ENCODE measurements at regions not wholly inside any gene's neighbourhood (a gene's known extent, or its start where the extent isn't known, plus 50 kb on each side); places are given as distances from the start of the nearest gene placed in this dataset.
"Not testable (repeated sequence)": the region's sequence is repeated elsewhere in the genome, so short reads cannot be mapped to it uniquely, and the experiment has no call there.

DNA sequence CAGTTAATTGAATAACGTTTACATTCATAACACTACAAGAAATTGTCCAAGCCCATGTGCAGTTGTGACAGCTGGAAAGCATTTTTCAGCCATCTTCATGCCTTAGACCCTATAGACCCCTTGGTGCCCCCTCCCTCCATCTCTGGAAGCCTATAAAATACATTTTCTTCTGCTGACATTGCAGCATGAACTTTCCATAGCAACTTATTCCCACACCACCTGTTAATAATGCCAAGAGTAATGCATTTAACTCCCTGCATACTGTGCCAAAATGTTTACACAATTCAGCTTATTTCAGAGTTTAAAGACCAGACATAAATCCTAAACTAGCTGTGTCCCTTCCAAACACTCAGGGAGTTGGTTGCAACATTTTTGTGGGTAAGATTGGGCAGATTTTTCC is 143.0 kb upstream of the ARHGAP20 start:
- Mint-ChIP-seq H3K4me3 (no peak overlapping the region), H3K36me3 (ENCODE audit: insufficient read depth) (no peaks in the 10 kb centered on the region), H3K27me3 (ENCODE audit: low read depth) (peaks cover 2% of the 10 kb centered on the region), H3K4me1 (ENCODE audit: low read depth) (no peaks in the 10 kb centered on the region), H3K9me3 (no peaks in the 10 kb centered on the region)
- ATAC-seq (no peak), DNase-seq (no peak)

DNA sequence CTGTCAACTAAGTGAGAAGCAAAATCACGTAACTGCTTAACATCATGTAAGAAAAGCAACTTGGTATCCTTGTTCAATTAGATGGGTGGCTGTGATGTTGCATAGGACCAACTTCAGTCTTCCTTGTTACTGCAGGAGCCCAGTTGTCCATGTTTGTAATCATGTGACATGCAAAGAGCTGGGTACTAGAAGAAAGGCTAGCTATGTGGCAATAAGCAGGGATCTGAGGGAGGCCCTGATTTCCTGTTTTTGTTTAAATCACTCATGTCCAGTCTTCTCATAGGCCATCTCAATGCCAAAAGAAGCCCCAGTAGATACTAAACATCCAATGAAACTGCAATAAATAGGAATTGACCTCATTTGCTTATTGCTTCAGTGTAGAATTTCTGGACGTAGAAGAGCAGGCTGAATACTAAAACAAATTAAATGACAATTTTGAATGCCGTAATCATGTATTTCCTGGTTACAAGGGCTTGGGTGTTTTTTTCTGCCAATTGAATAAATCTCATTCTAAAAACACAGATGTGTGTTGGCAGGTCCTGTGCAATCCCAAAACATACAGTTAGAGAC is 140.8 kb upstream of the ARHGAP20 start:
- Mint-ChIP-seq H3K4me1 (ENCODE audit: low read depth) (no peaks in the 10 kb centered on the region), H3K36me3 (ENCODE audit: insufficient read depth) (no peaks in the 10 kb centered on the region), H3K9me3 (no peaks in the 10 kb centered on the region), H3K4me3 (no peak overlapping the region), H3K27me3 (ENCODE audit: low read depth) (peaks cover 2% of the 10 kb centered on the region)
- ATAC-seq = no peak
- DNase-seq = no peak

DNA sequence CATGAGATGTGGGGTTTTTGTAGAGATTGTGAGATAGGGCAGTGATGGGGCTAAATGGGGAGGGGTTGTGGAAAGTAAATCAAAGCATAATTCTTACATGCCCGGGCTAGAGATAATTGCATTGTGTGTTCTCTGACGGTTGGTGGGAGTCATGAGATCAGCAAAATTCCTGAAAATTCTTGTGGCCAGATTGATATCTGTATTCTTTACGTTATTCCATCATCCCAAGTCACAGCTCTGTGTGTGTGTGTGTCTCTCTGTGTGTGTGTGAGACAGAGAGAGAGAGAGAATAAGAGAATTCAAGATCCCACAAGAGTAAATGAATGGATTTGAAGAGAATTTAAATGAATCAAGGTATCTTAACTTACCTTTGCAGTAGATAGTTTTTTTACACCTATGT is 138.6 kb upstream of the ARHGAP20 start:
- Mint-ChIP-seq H3K9me3 (no peaks in the 10 kb centered on the region), H3K4me1 (ENCODE audit: low read depth) (no peaks in the 10 kb centered on the region), H3K36me3 (ENCODE audit: insufficient read depth) (no peaks in the 10 kb centered on the region), H3K27me3 (ENCODE audit: low read depth) (peaks cover 2% of the 10 kb centered on the region), H3K4me3 (no peak overlapping the region)
- DNase-seq = no peak
- no peak for ATAC-seq

DNA sequence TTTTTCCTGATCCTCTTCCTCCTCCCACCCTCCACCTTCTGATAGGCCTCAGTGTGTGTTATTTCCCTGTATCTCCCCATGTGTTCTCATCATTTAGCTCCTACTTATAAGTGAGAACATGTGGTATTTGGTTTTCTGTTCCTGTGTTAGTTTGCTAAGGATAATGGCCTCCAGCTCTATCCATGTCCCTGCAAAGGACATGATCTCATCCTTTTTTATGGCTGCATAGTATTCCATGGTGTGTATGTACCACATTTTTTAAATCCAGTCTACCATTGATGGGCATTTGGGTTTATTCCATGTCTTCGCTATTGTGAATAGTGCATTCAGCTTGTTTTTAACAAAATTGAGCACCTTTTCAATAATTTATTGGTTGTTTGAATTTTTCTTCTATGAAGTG is 130.8 kb upstream of the ARHGAP20 start:
- H3K4me1 Mint-ChIP-seq (ENCODE audit: low read depth); DNase-seq; ATAC-seq: not testable (repeated sequence)

DNA sequence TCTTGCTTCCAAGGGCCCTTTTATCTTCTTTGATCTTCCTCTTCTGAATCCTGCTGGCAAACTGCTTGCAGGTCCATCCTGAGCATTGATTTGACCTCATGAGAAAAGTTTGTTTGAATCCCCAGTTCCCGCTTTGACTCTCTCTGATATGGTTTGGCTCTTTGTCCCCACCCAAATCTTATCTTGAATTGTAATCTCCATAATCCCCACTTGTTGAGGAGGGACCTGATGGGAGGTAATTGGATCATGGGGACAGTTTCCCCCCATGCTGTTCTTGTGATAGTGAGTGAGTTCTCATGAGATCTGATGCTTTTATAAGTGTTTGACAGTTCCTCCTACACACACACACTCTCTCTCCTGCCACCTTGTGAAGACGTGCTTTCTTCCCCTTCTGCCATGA is 126.6 kb upstream of the ARHGAP20 start:
- Mint-ChIP-seq H3K4me1 (ENCODE audit: low read depth) (peaks cover 6% of the 10 kb centered on the region), H3K27me3 (ENCODE audit: low read depth) (peaks cover 2% of the 10 kb centered on the region), H3K4me3 (no peak overlapping the region), H3K9me3 (peaks cover under 1% of the 10 kb centered on the region), H3K36me3 (ENCODE audit: insufficient read depth) (no peaks in the 10 kb centered on the region)
- DNase-seq (no peak), ATAC-seq (no peak)

More for the DNA sequence above, 130.8 kb upstream of the ARHGAP20 start:
- H3K36me3 Mint-ChIP-seq (ENCODE audit: insufficient read depth); H3K27me3 Mint-ChIP-seq (ENCODE audit: low read depth); H3K9me3 Mint-ChIP-seq; H3K4me3 Mint-ChIP-seq: not testable (repeated sequence)

DNA sequence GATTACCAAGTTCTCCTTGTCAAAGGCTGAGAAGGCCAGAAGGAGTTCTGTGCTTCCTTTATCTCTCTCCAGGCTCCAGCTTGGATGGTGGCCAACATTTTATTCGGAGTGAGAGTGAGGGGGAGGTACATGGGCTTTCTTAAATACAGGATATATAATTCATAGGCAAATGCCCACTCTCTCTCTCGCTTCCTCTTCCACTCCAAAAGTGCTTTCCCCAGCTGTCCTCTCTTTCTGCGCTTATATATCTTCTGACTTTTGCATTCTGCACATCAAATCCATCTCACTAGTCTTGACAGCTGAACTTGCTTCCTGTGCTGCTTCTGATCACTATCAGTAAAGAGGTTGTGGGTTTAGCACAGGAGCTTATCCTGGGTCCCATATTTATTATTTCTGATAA is 125.4 kb upstream of the ARHGAP20 start:
- Mint-ChIP-seq H3K36me3 (ENCODE audit: insufficient read depth) (no peaks in the 10 kb centered on the region), H3K4me3 (no peak overlapping the region), H3K9me3 (no peaks in the 10 kb centered on the region), H3K27me3 (ENCODE audit: low read depth) (peaks cover 4% of the 10 kb centered on the region), H3K4me1 (ENCODE audit: low read depth) (peaks cover 6% of the 10 kb centered on the region)
- ATAC-seq (no peak), DNase-seq (no peak)

DNA sequence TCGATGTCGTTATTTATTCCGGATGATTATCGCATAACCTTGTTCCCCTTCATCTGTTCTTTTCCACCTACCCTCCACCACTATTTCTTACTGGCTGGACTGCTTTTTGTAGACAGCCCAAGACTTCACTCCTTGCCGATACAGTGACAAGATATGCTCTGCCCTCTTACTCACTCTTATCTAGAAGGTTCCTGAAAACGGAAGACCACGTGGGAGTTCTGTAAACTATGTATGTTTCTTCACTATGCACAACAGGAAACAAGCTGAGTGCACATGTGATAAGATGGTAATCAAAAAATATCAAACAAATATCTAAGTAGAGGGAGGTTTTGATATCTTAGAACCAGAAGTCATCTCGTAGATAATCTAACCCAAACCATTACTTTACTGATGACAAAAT is 122.9 kb upstream of the ARHGAP20 start:
- no peak overlapping the region for H3K4me3 Mint-ChIP-seq
- peaks cover 6% of the 10 kb centered on the region for H3K4me1 Mint-ChIP-seq (ENCODE audit: low read depth)
- ATAC-seq = no peak

DNA sequence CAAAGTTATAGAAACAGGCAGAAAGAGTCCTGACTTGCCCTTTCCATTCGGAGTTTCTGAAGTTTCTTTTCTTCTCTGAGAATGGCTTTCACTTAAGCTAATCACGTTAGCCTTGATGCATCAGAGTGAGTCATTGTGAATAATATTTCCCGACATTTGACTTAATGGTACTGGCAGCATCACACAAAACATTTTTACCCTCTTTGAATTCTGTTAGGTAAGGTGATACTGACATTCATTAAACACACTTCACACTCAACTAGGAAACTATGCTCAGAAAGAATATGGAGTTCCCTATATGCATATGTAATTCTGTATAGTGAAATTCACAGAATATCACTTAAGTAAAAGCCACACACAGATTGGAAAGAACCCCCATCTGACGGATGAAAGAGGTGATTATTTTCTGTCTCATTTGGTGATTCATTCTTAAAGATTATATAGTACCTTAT is 120.8 kb upstream of the ARHGAP20 start:
- H3K4me3 Mint-ChIP-seq = no peak overlapping the region
- H3K36me3 Mint-ChIP-seq (ENCODE audit: insufficient read depth) = no peaks in the 10 kb centered on the region
- ATAC-seq (peak; percentile 66 to 73), DNase-seq (no peak)
- peaks cover 8% of the 10 kb centered on the region for H3K27me3 Mint-ChIP-seq (ENCODE audit: low read depth)
- peaks cover 5% of the 10 kb centered on the region for H3K4me1 Mint-ChIP-seq (ENCODE audit: low read depth)
- no peaks in the 10 kb centered on the region for H3K9me3 Mint-ChIP-seq

More for the DNA sequence above, 122.9 kb upstream of the ARHGAP20 start:
- H3K27me3 Mint-ChIP-seq (ENCODE audit: low read depth) = peaks cover 8% of the 10 kb centered on the region
- no peak for DNase-seq
- H3K36me3 Mint-ChIP-seq (ENCODE audit: insufficient read depth) = no peaks in the 10 kb centered on the region
- no peaks in the 10 kb centered on the region for H3K9me3 Mint-ChIP-seq

DNA sequence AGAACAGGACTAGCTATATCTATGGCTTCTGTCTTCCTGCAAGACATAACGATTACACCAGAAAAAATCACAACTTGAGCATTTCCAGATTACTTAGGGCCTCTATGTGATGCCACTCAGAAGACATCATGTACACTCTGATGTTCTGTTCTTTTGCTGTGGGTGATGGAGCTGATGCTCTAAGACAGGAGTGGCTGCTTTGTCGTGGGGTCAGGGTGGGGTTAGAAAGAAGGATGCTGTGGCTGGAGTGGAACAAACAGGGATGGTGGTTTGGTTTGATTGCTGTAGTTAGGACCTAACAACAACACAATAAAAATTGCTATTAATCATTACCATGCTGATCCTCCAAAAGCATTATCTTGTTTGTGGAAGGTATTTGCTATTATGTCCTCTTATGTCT is 120.3 kb upstream of the ARHGAP20 start:
- Mint-ChIP-seq H3K36me3 (ENCODE audit: insufficient read depth) (no peaks in the 10 kb centered on the region), H3K4me1 (ENCODE audit: low read depth) (no peaks in the 10 kb centered on the region), H3K4me3 (no peak overlapping the region), H3K9me3 (no peaks in the 10 kb centered on the region), H3K27me3 (ENCODE audit: low read depth) (peaks cover 8% of the 10 kb centered on the region)
- DNase-seq = no peak
- no peak for ATAC-seq

DNA sequence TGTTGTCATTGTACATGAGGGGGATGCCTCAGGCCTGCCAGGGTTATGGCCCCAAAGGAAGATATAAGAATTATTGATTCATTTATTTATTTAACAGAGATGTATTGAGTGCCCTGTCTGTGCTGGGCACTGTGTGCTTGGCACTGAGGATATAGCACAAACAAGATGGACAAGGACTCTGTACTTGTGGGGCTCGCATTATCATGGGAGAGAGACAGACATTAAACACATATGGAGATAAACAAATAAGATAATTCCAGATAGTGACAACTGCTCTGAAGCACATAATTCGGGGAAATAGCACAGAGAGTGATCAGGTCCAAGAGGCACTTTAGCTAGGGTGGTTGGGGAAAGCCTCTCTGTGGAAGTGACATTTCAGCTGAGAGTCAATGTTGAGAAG is 119.8 kb upstream of the ARHGAP20 start:
- H3K27me3 Mint-ChIP-seq (ENCODE audit: low read depth) = peaks cover 8% of the 10 kb centered on the region
- no peaks in the 10 kb centered on the region for H3K4me1 Mint-ChIP-seq (ENCODE audit: low read depth)
- no peak overlapping the region for H3K4me3 Mint-ChIP-seq

DNA sequence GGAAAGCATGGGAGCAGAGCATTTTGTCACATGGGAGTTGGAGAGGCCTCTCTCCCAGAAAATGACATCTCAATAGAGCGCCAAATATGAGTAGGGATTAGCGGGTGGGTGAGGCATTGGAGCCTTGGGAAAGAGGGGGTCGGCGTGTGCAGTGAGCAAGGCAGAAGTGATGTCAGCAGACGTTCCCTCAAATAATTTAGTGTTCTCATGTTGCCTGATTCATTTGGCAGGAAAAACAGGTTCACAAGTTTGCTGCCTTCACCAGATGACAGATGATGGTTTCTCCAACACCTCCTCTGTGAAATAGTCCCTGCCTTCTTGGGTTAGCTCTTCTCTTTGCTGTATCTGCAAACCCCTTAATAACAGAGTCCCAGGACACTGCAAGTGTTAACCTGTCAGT is 118.5 kb upstream of the ARHGAP20 start:
- ATAC-seq (no peak), DNase-seq (no peak)
- Mint-ChIP-seq H3K36me3 (ENCODE audit: insufficient read depth) (no peaks in the 10 kb centered on the region), H3K9me3 (no peaks in the 10 kb centered on the region), H3K4me3 (no peak overlapping the region), H3K4me1 (ENCODE audit: low read depth) (no peaks in the 10 kb centered on the region), H3K27me3 (ENCODE audit: low read depth) (peaks cover 6% of the 10 kb centered on the region)

More for the DNA sequence above, 119.8 kb upstream of the ARHGAP20 start:
- DNase-seq = no peak
- H3K36me3 Mint-ChIP-seq (ENCODE audit: insufficient read depth) = no peaks in the 10 kb centered on the region
- ATAC-seq = no peak
- H3K9me3 Mint-ChIP-seq = no peaks in the 10 kb centered on the region

DNA sequence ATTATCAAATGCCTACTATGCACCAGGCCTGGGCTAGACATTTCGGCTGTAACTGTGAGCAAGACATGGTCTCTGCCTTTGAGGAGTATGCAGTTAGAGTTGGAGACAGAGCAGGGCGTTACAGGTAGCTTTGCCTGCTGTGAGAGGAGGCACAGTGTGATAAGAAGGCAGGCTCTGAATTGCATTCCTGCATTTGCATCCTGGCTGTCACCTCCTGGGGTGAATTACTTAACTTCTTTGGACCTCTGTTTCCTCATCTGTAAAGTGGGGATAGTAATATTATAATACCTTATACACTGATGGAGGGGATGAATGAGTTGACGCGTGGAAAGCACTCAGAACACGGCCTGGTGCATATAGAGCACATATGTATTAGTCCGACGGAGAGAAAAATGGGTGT is 118.1 kb upstream of the ARHGAP20 start:
- ATAC-seq (no peak), DNase-seq (no peak)
- H3K36me3 Mint-ChIP-seq (ENCODE audit: insufficient read depth) = no peaks in the 10 kb centered on the region
- no peaks in the 10 kb centered on the region for H3K4me1 Mint-ChIP-seq (ENCODE audit: low read depth)
- no peak overlapping the region for H3K4me3 Mint-ChIP-seq
- peaks cover 6% of the 10 kb centered on the region for H3K27me3 Mint-ChIP-seq (ENCODE audit: low read depth)
- H3K9me3 Mint-ChIP-seq = no peaks in the 10 kb centered on the region

DNA sequence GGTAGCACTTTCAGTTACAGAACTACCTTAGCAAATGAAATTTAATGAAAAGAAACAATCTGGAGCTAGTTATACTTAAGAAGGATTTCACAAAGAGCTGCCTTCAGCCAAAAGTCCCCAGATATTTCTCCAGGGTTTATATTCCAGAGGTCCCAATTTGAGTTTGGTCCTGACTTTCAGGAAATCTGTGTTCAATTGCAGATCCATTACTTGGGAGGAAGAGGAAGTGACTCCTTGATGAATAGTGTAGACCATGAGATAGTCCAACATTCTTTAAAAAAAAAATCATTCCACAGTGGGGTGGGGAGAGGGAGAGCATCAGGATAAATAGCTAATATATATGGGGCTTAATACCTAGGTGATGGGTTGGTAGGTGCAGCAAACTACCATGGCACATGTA is 117.6 kb upstream of the ARHGAP20 start:
- H3K9me3 Mint-ChIP-seq = no peaks in the 10 kb centered on the region
- DNase-seq = no peak
- H3K36me3 Mint-ChIP-seq (ENCODE audit: insufficient read depth) = no peaks in the 10 kb centered on the region
- peaks cover 6% of the 10 kb centered on the region for H3K27me3 Mint-ChIP-seq (ENCODE audit: low read depth)
- H3K4me3 Mint-ChIP-seq = no peak overlapping the region
- H3K4me1 Mint-ChIP-seq (ENCODE audit: low read depth) = no peaks in the 10 kb centered on the region
- no peak for ATAC-seq

DNA sequence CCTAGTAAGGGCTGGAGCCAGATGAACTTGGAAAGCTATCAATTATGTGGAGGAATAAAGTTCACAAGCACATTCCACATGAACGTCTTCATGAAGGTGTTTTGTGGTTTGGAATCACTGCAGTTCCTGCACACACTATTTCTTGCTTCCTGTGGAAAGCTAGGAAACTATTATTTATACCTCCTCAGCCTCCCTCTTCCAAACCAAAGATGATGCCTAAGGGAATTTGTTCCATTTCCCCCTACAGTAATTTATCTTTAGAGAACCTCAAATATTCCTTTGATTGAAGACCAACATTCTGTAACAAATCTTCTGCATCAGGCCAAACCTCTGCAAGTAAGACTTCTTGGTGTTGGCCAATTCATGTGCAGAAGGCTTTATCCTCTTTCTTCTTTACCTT is 115.8 kb upstream of the ARHGAP20 start:
- DNase-seq (no peak), ATAC-seq (no peak)
- H3K4me3 Mint-ChIP-seq = no peak overlapping the region
- no peaks in the 10 kb centered on the region for H3K36me3 Mint-ChIP-seq (ENCODE audit: insufficient read depth)
- no peaks in the 10 kb centered on the region for H3K9me3 Mint-ChIP-seq
- H3K4me1 Mint-ChIP-seq (ENCODE audit: low read depth) = no peaks in the 10 kb centered on the region
- H3K27me3 Mint-ChIP-seq (ENCODE audit: low read depth) = peaks cover 4% of the 10 kb centered on the region

DNA sequence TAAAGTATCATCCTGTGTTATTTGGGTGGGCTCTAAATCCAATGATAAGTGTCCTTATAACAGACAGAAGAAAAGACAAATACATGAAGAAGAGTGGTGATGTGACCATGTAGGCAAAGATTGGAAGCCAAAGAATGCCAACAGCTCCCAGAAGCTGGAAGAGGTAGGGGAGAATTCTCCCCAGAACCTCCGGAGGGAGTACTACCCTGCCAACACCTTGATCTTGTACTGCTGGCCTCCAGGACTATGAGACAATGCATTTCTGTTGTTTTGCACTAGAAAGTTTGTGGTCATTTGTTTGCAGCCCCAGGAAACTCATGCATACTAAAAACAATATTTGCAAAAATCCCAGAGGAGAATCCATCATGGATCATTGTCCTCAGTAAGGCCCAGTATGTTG is 115.0 kb upstream of the ARHGAP20 start:
- Mint-ChIP-seq H3K4me3 (no peak overlapping the region), H3K4me1 (ENCODE audit: low read depth) (no peaks in the 10 kb centered on the region), H3K9me3 (no peaks in the 10 kb centered on the region), H3K36me3 (ENCODE audit: insufficient read depth) (no peaks in the 10 kb centered on the region), H3K27me3 (ENCODE audit: low read depth) (peaks cover under 1% of the 10 kb centered on the region)
- ATAC-seq (no peak), DNase-seq (no peak)

All from activated T-cell treated with anti-CD3 and anti-CD28 coated beads, Interleukin-2, amount 50 U/mL, for 4 hours (primary cell).